AG08396 (cell line): ENCODE measurements at regions not wholly inside any gene's neighbourhood (a gene's known extent, or its start where the extent isn't known, plus 50 kb on each side); places are given as distances from the start of the nearest gene placed in this dataset.

Experiments used
- DNase-seq: peaks from one replicate; pipeline ENCODE4 v3.0.0; 2012; ENCODE audit warnings: low spot score, mixed read lengths

DNA sequence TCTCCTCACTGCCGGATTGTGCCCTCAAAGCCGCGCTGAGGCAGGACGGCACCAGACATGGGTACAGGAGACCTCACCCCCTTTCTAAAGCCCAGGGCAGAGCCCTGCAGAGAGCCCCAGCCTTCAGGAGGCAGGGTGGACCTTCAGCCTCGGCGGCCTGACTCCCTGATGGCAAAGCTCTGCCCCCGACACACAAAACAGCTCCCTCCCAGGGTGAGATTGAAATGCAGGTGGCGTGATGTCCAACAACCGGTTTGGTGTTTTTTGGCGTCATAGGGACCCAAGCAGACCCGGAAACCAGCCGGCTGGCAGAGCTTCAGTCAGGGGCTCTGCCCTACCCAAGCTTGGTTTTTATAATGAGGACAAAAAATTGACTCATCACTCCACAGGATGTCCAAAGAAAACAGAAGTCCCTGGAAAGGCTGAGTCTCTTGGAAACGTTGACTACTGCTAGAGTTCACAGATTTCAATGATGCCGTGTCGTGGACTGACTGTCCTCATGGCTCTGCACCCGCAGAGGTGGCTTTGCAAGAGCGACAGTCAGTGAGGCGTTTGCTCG lies 275.2 kb upstream of the IRX1 start:
- DNase-seq, result no peak

DNA sequence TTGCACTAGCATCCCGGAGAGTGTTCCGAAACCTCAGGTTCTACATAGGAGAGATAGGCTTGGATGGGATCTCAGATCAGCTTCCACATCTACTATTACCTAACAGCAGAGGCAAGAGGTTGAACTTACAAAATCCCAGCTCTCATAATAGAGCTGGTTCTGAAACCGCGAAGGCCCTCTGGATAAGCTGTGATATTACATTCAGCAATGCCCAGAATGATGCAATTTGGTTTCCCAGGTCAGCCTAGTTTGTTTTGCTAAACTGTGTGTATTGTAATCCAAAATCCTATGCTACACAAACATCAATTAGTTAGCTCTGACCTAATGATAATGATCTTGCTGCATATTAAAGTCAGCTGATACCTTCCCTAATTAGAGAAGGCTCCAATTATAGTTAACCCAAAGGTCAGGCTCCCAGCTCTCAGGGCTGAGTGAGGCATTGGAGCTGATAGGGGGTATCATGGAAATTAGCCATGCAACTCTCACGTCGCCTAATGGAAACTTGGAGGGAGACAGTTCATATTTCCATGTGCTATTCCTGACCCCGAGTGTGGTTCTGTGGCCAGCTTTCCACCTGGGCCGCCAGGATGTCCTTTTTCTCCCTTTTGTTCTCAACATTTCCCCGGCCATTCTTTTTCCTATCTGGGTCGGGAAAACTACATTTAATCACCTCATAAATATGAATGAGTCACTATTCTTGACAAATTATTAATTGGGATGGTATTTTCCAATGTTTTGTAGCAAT lies 278.4 kb upstream of the IRX1 start:
- no peak for DNase-seq

DNA sequence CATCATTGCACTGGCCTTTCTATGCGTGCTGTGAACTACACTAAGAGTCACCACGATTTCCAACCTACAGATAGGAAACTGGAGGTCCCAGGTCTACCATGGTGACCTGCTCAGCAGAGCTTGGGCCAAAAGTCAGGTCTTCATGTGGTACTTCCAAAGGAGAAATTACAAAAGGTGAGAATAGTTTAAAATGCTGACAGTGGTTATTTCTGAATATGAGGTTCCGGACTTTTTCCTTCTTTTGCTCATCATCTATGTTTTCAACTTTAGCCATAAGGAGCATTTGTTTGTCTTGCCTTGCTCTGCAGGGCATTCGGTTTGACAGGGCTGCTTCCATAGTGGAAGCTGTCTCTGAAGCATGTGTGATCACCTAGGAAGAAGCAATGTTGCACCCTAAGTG lies 282.1 kb upstream of the IRX1 start:
- no peak for DNase-seq

DNA sequence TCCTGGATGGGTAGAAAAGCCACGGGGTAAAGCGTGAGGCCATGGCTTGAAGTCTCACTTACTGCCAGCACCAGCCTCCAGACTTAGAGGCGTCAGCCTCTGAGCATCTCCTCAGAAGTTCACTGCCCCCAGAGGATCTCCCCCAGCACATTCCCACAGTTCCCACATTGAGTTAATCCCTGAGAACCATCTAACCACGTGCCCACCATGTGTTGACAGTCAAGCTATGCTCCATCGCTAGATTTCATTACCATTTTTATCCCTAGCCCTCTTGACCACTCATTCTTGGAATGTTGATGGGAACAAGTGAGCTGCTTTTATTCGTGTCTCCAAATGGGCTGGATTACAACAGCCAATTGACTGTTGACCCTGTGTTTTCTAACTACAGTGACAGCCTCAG lies 283.3 kb upstream of the IRX1 start:
- DNase-seq, result no peak

DNA sequence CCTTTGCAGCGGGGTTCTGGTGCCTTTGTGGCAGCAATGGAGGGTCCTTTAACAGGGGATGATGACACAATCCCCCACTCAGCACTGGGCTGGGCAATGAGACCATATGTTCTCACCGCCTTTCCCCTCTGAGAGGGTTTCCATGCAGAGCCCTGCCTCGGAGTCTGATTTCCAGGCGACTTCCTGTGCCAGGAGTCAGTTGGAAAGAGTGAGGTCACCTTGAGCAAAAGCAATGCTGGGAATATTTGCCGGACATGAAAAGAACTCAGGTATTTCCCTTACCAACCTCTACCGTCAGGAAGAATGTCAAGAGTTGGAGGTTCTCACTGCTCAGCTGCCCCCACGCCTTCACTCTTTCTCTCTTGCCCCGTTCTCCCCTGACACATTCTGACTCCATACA lies 284.2 kb upstream of the IRX1 start:
- no peak for DNase-seq

DNA sequence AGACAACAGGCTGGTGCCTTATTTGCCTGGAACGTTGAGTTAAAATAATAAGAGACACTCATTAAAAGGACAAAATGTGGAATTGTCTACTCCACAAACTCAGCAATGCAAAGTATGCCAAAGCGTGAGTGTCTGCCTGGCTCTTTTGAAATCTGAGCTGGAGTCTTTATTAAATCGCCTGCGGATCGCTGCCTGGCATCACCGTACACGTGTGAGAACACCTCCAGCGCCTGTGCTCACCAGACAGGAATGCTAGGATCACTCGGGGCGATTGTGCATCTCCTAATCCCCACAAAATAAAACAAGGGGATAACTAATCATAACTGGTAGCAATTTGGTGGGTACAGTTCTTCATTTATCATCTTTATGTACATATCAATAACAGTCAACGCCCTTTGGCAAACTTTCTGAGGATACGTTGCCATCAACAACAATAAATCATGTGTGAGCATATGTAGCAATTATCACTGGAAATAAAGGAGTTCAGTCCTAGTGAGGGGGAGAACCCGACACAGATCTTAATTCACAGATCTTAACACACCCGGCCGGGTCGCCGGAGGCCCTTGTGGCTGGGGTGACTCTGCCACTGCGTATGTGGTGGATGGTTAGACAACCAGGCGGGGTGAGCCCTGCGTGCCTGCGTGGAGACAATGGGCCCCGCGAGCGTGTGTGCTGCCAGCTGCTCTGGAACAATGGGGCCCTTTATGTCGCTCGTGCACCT lies 284.9 kb upstream of the IRX1 start:
- no peak for DNase-seq

DNA sequence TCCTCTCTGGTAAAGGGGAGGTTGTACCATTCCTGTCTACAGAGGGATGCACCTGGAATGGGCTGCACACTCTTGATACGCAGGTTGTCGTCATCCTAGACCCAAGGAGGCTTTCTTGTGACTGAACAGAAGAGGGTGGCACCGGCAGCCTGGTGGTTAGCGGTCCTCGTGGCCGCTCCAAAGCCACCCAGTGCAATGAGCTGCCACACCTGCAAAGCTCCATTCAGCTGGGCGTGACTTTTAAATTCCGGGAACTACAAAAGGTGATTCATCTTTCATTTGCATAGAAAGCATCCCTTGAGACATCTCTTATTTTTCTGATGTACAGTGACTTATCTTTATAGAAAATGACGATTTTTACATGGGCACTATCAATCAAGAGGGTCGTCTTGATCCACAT lies 286.1 kb upstream of the IRX1 start:
- no peak for DNase-seq

DNA sequence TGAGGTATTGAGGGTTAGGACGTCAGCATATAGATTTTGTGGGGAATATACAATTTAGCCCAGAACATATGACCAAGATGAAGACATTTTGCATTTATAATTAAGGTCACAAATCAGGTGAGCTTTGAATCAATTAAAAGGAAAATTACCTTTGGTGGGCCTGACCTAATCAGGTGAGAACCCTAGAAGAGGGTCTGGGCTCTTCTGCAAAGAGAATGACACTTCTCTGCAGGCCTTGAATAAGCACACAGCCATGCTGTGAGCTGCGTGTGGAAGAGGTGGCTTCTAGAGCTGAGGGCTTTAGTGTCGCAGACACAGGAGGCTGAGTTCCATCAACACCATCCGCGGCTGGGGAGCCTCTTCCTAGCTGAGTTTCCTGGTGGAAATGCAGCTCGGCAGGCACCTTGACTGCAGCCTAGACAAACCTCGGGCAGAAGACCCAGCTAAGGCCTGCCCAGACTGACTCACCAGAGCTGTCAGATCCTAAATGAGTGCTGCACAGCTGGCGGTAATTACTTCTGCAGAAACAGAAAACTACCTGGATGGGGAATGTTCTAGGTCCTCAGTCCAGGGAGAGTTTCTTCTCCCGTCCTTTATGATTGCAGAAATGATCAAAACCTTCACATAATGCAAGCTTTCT lies 287.5 kb upstream of the IRX1 start:
- no peak for DNase-seq

DNA sequence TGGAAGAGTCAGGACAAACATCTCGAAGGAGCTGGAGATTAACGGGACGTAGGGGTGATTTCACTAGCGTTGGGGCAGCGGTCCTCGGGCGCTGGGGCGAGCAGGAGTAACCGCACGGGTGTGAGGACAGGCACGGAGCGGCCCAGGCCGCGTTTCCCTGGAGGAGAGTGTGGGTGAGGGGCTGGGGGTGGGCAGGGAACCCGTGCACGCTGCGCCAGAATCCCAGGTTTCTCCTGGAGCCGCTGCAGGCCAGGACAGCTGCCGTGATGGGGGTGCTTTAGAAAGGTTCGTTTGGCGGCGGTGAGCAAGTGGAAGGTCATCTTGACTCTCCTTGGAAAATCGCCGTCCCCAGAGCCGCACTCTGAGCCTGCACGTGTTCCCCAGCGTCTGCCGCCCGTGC lies 290.2 kb upstream of the IRX1 start:
- DNase-seq, result no peak

DNA sequence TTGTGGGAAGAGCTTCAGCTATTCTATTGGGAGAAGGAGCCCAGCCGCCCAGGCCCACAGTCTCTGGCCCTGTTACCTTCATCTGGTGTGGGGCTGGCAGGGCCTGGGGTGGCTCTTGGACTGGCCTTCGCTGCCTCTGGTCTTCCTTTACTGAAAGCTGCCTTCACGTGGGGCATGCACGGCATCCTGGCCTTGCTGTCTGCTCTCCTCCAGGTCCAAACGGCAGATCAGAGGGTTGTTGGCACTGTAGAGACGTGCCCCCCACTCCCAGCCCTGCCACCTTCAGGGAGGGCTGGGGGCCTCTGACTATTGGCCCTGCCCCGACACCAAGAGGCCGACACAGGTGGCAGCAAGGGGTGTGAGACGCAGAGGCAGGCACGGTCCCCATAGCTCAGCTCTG lies 291.3 kb upstream of the IRX1 start:
- no peak for DNase-seq

DNA sequence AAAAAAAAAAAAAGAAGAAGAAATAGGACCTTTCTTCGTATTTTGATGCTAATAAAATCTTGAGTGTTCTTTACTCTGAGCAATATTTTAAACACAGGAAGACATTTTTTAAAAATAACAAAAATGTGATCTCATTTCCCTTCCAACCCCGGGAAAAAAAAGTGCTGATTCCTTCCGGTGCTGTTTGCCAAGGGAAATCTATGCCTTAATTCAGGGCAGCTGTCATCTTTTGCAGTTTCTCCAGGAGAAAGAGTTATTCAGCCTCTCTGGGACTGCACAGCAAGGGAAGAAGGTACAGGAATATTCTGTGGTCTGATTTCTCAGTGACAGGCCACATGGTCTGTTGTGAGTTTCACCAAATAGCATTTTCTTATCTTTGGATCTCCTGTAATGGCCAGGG lies 291.9 kb upstream of the IRX1 start:
- DNase-seq, result no peak

DNA sequence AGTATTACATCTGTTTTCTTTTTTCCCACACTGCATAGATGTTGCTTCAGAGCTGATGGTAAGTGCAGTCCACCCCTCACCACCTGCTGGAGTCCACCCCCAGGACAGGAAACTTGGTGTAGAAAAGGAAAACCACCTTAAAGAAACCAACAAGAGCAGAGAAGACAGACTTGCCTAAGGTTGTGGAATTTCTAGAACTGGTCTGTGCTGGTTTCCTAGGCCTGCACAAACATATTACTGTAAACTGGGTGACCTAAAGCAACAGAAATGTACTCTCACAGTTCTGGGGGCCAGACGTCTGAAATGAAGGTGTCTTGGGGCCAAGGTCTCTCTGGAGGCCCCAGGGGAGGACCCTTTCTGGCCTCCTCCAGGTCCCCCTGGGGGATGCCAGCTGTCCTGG lies 293.4 kb upstream of the IRX1 start:
- no peak for DNase-seq

DNA sequence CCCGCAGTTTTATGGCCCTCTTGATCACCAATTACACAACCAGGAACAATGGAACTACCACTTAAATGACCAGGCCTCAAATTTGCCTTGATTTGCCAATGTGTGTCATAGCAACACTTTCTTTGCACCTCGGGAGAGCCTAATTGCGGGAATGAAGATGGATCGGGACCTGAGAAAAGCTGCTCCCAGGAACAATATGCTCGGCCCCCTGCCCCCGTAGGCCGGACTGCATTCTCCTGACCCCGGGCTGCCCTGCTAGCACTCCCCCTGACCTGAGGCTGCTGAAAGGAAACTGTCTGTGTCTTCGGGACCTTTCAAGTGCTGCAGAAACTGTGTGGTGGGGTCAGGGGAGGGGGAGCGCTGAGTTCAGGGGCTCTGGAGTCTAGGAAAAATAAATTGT lies 294.3 kb upstream of the IRX1 start:
- DNase-seq, result no peak

DNA sequence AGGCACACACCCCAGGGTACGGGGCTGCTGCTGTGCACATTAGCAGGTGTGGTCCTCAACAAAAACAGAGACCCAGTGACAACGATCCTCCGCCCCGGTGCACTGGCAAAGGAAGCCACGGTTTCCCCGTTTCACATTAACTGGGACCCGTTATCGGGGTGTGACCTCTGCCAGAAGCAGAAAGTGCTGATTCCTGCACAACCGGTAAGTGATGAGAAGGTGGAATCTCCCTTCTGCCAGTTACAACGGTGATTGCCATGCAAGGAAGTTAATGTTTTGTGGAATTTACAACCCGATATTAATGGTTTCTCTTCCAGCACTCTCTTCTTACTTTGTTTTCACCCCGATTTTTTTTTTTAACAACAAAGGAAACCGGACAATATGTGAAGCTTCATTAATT lies 294.9 kb upstream of the IRX1 start:
- DNase-seq, result no peak

DNA sequence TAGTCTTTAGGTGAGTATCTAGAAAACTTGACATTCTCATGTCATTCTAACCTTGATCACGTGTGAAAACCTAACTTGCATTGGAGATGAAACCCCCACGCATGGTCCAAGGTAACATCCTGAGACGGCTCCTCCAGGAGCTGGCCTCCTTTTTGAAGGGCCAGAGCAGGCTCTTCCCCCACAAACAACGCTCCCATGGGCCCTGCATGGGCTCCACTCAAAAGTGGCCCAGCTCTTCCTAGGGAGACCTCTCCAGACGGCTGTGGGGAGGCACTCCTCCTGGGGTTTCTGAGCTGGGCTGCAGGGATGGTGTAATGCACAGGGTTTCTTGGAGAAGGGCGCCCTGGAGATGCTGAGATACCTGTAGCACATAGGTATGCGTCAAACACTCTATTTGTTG lies 296.2 kb upstream of the IRX1 start:
- DNase-seq, result no peak

DNA sequence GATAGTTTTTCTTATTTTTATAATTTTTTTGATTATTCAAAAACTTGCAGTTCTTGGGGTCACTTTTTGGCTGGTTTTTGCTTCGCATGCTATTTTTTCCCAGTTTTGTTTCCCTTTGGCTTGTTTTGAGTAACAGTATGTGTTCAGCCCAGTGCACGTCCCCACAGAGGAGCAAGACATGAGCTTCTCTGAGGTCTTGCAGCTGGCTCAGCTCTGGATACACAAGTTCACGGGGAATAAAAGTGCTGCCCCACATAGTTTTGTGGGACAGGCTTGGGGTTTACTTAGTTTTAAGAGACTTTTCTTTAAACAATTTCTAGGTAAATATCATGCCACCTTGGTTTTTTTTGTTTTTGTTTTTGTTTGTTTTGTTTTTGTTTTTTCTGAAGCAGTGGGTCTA lies 297.8 kb upstream of the IRX1 start:
- no peak for DNase-seq

DNA sequence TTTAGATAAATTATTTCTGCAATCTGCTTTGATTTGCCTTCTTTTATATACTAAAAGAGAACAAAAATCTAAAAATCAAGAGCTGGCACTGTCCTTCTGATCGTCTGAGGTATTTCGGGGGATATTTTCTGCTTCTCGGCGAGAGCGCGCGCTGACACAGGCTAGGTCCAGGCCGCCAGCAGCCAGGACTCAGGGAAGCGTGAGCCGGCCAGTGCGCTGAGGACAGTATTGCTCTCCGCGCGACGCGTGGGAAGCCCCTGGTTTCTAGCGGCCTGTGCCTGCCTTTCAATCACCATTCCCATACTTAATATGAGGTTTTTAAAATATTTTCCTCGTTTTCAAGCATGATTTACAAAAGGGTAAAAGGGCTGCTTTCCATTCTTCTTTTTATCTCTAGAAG lies 307.3 kb upstream of the IRX1 start:
- no peak for DNase-seq

DNA sequence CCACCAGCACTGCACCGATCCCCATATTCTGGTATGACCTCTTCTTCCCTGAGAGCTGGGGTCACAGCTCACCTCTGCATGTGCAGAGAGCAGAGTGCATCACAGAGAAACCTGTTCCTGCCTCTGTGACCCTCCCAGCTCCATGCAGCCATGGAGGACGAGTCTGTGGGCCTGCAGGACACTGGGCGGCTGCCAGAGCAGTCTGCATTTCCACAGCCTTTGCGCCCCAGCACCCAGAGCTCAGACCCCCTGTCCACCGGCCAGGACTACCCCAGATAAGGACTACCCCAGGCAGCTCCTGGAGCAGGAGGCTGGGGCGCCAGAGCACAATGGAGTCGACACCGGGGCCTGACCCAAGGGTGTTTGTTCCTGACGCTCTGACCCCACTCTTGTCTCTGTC lies 308.1 kb upstream of the IRX1 start:
- no peak for DNase-seq

DNA sequence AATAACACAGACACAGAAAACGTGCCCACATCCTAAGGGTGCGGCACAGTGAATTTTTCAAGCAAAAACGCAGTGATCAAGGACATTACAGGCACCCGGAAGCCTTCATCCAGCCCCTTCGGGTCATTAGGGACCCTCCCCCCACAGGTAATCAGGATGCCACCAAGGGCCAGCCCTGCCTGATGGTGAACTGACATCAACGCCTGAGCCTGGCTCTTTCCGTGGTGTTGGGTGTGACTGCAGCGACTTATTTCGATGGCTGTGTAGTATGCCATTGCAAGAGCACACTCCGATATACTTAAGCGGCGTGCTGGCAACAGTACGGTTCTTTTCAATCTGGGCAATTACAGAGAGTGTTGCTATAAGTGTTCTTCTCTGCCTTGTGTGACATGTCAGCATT lies 310.0 kb upstream of the IRX1 start:
- DNase-seq, result no peak

DNA sequence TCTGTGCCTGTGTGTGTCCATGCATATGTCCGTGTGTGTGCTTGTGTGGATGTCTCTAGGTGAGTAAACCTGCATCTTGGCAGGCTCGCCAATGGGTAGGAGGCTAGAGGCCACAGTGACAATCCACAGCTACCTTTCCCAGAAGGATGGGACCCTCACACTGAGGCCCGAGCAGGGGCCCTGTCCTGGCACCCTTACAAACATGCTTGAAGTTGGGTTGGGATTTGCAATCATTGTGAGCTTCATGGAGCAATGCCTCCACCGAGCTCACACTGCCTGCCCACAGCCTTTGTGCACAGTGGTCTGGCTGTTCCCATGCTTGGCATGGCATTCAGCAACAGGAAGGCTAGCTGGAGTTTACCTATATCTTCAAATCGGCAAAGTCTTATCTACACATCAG lies 311.1 kb upstream of the IRX1 start:
- DNase-seq, result no peak

DNA sequence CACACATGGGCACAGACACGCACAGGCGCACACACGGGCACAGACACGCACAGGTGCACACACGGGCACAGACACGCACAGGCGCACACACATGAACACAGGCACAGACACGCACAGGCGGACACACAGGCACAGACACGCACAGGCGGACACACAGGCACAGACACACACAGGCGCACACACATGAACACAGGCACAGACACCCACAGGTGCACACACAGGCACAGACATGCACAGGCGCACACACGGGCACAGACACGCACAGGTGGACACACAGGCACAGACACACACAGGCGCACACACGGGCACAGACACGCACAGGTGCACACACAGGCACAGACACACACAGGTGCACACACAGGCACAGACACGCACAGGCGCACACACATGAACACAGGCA lies 312.8 kb upstream of the IRX1 start:
- DNase-seq, result no peak

DNA sequence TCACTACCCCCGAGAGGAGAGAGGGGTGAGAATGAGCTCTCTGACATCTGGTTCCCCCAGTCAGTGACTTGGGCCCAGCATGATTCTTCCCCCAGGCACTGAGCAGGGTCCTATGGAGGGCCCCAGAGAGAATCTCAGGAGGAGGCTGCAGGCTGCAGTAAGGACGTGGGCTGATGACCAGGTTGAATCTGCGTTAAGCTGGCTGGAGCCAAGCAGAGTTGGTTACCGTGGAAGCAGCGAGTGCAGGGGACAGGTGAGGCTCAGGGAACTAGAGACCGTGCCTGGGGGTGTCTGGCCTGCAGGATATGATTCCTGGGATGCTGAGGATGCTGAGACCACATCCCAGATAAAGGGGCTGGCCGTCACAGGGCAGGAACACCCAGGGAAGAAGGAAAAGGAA lies 314.3 kb upstream of the IRX1 start:
- DNase-seq, result no peak

DNA sequence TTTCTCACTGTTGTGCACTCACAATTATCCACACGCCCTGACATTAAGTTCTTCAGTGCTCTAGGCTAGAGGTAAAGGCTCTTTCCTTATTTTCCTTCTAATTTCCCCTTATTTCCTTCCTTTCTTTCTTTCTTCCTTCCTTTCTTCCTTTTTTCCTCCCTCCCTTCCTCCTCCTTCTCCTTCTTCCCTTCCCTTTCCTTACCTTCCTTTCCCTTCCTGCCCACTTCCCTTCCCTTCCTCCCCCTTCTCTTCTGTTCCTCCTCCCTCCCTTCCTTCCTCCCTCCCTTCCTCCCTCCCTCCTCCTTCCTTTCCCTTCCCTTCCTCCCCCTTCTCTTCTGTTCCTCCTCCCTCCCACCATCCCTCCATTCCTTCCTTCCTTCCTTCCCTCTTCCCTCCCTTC lies 317.0 kb upstream of the IRX1 start:
- DNase-seq, result no peak
